ENCODE measurements at regions not wholly inside any gene's neighbourhood (a gene's known extent, or its start where the extent isn't known, plus 50 kb on each side); places are given as distances from the start of the nearest gene placed in this dataset.

- H3K4me3 ChIP-seq (replicated peaks; ENCODE audit: low read depth, low read length), result no peak overlapping the region
- H3K36me3 ChIP-seq (ENCODE audit: control insufficient read depth, insufficient read depth, low read length), result no peaks in the 10 kb centered on the region
- no peak for TF ChIP-seq CTCF (IDR thresholded peaks at IDR 0.05; ENCODE audit: insufficient read depth, low read length, poor library complexity, severe bottlenecking)
- H3K27me3 ChIP-seq (replicated peaks; ENCODE audit: control insufficient read depth, insufficient read depth, low read length), result no peaks in the 10 kb centered on the region
- no peak for DNase-seq (ENCODE audit: extremely low read depth, insufficient read length)
Measured at GRCh38 chr13:44819772-44820171, 169.5 kb downstream of the NUFIP1 start.

GRCh38 chr13:44819245-44819644 lies 170.0 kb downstream of the NUFIP1 start:
- Histone ChIP-seq H3K27me3 (replicated peaks; ENCODE audit: control insufficient read depth, insufficient read depth, low read length) (no peaks in the 10 kb centered on the region), H3K36me3 (ENCODE audit: control insufficient read depth, insufficient read depth, low read length) (no peaks in the 10 kb centered on the region), H3K4me3 (replicated peaks; ENCODE audit: low read depth, low read length) (no peak overlapping the region)
- no peak for DNase-seq (ENCODE audit: extremely low read depth, insufficient read length)
- TF ChIP-seq CTCF (IDR thresholded peaks at IDR 0.05; ENCODE audit: insufficient read depth, low read length, poor library complexity, severe bottlenecking), result no peak

- Histone ChIP-seq H3K4me3 (replicated peaks; ENCODE audit: low read depth, low read length) (no peak overlapping the region), H3K27me3 (replicated peaks; ENCODE audit: control insufficient read depth, insufficient read depth, low read length) (no peaks in the 10 kb centered on the region), H3K36me3 (ENCODE audit: control insufficient read depth, insufficient read depth, low read length) (no peaks in the 10 kb centered on the region)
- no peak for DNase-seq (ENCODE audit: extremely low read depth, insufficient read length)
- TF ChIP-seq CTCF (IDR thresholded peaks at IDR 0.05; ENCODE audit: insufficient read depth, low read length, poor library complexity, severe bottlenecking), result peak; percentile 3
Measured at GRCh38 chr13:44818428-44818827, 170.8 kb downstream of the NUFIP1 start.

GRCh38 chr13:44818016-44818415 lies 171.3 kb downstream of the NUFIP1 start:
- TF ChIP-seq CTCF (IDR thresholded peaks at IDR 0.05; ENCODE audit: insufficient read depth, low read length, poor library complexity, severe bottlenecking), result no peak
- H3K4me3 ChIP-seq (replicated peaks; ENCODE audit: low read depth, low read length), result no peak overlapping the region
- H3K27me3 ChIP-seq (replicated peaks; ENCODE audit: control insufficient read depth, insufficient read depth, low read length), result no peaks in the 10 kb centered on the region
- no peaks in the 10 kb centered on the region for H3K36me3 ChIP-seq (ENCODE audit: control insufficient read depth, insufficient read depth, low read length)
- DNase-seq (ENCODE audit: extremely low read depth, insufficient read length), result no peak

- TF ChIP-seq CTCF (IDR thresholded peaks at IDR 0.05; ENCODE audit: insufficient read depth, low read length, poor library complexity, severe bottlenecking), result no peak
- Histone ChIP-seq H3K4me3 (replicated peaks; ENCODE audit: low read depth, low read length) (no peak overlapping the region), H3K27me3 (replicated peaks; ENCODE audit: control insufficient read depth, insufficient read depth, low read length) (no peaks in the 10 kb centered on the region; the same call in 1 of the 2 replicates), H3K36me3 (ENCODE audit: control insufficient read depth, insufficient read depth, low read length) (no peaks in the 10 kb centered on the region)
- no peak for DNase-seq (ENCODE audit: extremely low read depth, insufficient read length)
Measured at GRCh38 chr13:44817131-44817671, 172.1 kb downstream of the NUFIP1 start.

GRCh38 chr13:44816701-44817100 lies 172.6 kb downstream of the NUFIP1 start:
- Histone ChIP-seq H3K27me3 (replicated peaks; ENCODE audit: control insufficient read depth, insufficient read depth, low read length) (no peaks in the 10 kb centered on the region; the same call in 1 of the 2 replicates), H3K4me3 (replicated peaks; ENCODE audit: low read depth, low read length) (no peak overlapping the region), H3K36me3 (ENCODE audit: control insufficient read depth, insufficient read depth, low read length) (no peaks in the 10 kb centered on the region)
- no peak for DNase-seq (ENCODE audit: extremely low read depth, insufficient read length)
- no peak for TF ChIP-seq CTCF (IDR thresholded peaks at IDR 0.05; ENCODE audit: insufficient read depth, low read length, poor library complexity, severe bottlenecking)

Measured in GM06990 (cell line).